ENCODE measurements at regions not wholly inside any gene's neighbourhood (a gene's known extent, or its start where the extent isn't known, plus 50 kb on each side); places are given as distances from the start of the nearest gene placed in this dataset.

GRCh38 chr19:29421196-29421545, 104.6 kb upstream of the VSTM2B start:
- DNase-seq (ENCODE audit: low read depth in 2 of 3, low spot score in 2 of 3) = no peak

DNA sequence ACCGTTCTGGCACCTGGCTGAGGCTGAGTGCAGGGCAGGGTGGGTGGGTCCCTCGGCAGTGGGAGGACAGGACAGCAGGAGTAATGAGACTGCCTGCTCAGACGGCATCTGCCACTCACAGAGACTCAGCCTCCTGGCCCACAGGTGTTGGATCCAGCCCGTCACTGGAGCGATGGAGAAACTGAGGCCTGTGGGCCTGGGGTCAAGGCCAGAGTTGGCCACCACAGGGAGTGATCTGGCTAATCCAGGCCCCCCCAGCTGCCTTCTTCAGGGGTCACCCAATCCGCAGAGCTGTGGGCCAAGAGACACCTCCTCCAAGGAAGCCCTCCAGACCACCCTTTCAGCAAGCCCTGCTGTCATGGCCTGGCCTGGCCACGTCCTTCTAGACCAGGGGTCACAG, 103.7 kb upstream of the VSTM2B start:
- no peak for DNase-seq (ENCODE audit: low read depth in 2 of 3, low spot score in 2 of 3)

DNA sequence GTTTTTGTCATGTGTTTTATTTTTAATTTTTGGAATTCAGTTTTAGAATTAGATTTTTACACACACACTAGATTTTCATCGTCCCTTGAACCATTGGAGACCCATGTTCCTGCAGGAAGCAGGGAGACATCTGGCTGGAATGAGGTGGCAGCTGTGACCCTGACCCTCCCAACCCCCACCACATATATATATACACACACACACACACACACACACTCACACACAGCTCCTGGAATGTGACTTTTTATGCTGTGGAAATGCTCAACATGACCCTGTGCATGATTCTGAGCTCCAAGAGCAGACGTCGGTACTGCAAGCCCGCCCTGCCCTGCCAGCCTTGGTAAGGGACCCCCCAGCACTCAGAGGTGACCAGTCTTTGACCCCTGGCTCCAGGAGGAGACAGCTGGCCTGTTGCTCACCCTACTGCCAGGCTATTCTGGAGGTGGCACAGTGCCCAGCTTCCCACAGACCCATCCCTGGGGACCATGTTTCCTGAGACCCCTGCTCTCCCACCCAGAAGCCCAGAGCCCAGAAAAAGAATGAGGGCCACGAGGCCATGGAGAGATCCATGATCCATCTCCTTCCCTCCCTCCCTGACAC, 103.2 kb upstream of the VSTM2B start:
- DNase-seq (ENCODE audit: low read depth in 2 of 3, low spot score in 2 of 3) = no peak

DNA sequence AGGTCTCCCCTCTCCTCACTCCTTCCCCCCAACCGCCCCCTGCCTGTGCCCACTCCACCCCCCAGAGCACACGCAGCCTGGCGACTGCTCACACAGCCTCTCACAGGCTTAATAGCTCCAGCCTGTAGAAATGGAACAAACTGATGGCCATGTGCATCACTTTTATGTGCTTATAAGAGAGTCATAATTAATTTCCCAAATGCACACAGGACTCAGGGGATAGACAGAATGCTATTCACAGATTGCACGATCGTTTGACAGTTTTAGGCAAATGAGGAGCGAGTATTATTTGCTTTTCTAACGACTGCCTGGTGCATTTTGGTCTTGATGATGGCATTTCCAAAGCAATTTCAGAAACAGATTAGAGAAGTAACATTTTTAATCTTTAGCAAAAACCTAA, 97.7 kb upstream of the VSTM2B start:
- no peak for DNase-seq (ENCODE audit: low read depth in 2 of 3, low spot score in 2 of 3)

DNA sequence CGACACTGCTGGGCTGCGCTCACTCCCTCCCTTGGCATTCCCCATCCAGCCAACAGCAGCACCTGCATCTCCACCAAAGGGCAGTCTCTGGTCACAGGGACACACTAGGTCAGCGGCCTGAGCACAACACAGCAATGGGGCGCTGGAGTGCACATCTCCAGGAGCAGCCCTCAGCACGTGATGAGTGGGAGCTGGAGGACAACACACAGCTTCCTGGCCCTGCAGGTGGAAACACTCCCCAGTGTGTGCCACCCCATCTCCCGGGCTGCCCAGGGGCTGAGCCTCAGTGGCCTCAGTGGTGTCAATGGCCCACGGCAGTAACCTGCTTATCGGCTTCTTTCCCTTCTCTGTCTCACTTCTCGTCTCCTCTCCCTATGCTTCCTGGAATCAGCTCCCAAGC, 96.8 kb upstream of the VSTM2B start:
- no peak for DNase-seq (ENCODE audit: low read depth in 2 of 3, low spot score in 2 of 3)

DNA sequence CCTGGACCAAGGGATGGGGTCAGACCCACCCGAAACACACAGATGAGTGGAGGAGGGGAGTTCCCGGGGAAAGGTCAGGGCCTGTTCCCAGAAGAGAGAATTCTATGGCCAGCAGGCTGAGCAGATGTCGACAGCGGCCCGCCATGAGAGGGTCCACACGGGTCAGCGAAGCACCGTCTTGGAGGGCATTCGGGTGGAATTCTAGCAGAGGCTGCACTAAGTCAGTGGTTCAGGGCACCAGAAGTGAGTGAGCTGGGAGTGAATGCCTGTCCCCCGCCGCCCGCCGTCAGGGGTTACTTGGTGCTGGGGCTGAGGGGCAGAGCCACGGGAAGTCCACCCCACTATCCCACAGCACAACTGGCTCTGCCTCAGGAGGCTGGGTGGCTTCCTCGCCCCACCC, 96.2 kb upstream of the VSTM2B start:
- DNase-seq (ENCODE audit: low read depth in 2 of 3, low spot score in 2 of 3) = no peak

DNA sequence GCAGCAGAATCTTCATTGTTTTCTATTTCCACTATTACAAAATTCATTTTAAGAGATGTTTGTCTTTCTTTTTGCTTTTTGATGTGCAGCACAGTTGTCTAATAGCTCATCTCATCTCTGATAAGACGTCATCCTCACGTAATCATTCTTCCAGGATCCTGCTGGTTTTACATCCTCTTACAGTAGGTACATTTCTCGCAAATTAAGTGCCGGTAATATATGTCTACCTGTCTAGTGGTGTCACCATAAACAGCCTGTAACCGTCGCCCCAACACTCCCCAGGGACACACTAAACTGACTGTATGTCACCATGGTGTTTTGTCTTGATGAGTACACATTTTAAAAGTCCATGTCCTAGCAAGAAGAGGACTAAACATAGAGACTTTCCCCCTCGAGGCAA, 94.5 kb upstream of the VSTM2B start:
- DNase-seq (ENCODE audit: low read depth in 2 of 3, low spot score in 2 of 3) = no peak

GRCh38 chr19:29432677-29433076, 93.1 kb upstream of the VSTM2B start:
- no peak for DNase-seq (ENCODE audit: low read depth in 2 of 3, low spot score in 2 of 3)

DNA sequence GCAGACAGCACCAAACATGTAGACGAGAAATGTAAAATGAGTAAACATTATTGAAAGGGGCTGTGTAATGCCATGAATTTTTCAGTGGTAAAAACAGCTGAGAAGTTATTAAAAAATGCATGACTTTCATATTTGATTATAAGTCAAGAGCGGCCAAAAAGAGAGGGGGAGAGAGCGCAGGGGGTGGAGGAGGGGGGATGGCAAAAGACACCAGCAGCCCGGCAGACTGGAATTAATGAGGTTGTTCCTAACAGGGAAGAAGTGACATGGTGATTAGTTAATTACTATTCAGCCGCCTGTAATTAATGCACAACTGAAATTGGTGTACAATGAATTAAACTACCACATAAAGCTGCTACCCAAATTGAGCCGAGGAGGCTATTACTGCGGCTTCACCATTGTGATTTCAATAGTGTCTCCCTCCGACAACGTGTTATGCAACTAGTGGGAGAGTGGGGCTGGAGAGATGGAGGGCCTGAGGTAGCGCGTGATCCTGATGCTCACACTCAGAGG, 89.1 kb upstream of the VSTM2B start:
- DNase-seq (ENCODE audit: low read depth in 2 of 3, low spot score in 2 of 3) = no peak

DNA sequence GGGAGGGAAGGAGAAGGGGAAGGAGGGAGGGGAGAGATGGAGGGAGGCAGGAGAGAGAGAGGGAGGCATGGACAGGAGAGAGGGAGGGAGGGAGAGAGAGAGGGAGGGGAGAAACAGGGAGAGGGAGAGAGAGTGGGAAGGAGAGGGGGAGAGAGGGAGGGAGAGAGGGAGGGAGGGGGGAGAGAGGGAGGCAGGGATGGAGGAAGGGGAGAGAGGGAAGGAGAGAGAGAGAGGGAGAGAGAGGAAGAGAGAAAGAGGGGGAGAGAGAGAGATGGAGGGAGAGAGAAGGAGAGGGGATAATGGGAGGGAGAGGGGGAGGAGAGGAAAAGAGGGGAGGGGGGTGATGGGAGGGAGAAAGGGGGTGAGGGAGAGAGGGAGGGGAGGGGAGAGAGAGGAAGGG, 86.8 kb upstream of the VSTM2B start:
- DNase-seq (ENCODE audit: low read depth in 2 of 3, low spot score in 2 of 3) = no peak

DNA sequence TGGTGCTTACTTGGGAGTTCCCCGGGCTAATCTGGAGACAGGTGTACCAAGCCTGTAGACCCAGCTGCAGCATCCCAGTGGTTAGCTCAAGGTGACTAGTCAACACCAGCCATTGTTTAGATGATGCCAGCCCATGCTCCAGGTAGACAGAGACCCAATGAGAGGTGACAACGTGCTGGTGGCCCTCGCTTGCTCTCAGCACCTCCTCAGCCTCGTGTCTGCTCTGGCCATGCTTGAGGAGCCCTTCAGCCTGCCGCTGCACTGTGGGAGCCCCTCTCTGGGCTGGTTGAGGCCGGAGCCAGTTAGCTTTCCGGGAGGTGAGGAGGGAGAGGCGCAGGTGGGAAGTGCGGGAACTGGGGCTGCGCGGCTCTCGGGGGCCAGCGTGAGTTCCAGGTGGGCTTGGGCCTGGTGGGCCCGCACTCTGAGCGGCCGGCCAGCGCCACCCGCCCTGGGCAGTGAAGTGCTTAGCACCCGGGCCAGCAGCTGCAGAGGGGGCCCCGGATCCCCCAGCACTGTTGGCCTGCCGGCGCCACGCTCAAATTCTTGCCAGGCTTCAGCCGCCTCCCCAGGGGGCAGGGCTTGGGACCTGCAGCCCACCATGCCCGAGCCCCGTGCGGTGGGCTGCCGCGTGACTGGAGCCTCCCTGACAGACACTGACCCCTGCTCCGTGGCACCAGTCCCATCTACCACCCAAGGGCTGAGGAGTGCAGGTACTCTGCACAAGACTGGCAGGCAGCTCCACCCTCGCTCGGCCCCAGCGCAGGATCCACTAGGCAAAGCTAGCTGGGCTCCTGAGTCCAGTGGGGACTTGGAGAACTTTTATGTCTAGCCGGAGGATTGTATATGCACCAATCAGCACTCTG, 85.9 kb upstream of the VSTM2B start:
- DNase-seq (ENCODE audit: low read depth in 2 of 3, low spot score in 2 of 3) = no peak

GRCh38 chr19:29442094-29442493, 83.7 kb upstream of the VSTM2B start:
- DNase-seq (ENCODE audit: low read depth in 2 of 3, low spot score in 2 of 3) = no peak

DNA sequence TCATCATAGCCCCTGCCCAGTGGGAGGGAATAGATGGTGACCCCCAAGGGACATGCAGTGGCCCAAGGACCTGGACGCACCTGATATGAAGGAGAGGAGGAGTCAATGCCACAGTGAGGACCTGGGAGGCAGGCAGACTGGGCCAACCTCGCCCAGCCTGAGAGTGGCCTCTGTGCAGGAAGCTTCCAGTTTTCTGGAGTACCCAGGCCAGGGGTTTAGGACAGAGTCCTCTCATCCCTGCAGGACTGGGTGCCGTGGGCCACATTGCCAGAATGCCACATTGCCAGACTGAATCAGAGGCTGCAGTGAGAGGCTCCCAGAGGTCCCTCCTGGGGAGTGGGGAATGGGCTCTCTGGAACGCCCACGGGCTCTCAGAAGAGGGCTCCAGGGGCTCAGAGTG, 82.9 kb upstream of the VSTM2B start:
- DNase-seq (ENCODE audit: low read depth in 2 of 3, low spot score in 2 of 3) = no peak

DNA sequence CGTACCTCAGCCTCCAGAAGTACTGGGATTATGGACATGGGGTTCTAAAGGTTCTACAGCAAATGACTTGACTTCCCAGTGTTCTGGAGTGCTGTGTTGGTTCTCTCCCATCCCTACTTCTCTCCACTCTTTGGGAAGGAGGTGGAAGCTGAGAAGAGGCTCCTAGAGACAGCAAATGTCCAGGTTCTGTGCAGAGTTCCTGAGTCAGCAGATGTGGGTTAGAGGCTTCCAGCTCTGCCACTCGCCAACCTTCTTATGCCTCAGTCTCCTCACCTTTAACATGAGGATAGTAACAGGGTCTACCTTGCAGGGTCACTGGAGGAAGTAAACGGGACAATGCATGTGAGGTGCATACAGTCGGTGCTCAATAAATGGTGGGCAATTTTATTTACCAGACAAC, 80.5 kb upstream of the VSTM2B start:
- no peak for DNase-seq (ENCODE audit: low read depth in 2 of 3, low spot score in 2 of 3)

GRCh38 chr19:29446361-29446760, 79.4 kb upstream of the VSTM2B start:
- no peak for DNase-seq (ENCODE audit: low read depth in 2 of 3, low spot score in 2 of 3)

DNA sequence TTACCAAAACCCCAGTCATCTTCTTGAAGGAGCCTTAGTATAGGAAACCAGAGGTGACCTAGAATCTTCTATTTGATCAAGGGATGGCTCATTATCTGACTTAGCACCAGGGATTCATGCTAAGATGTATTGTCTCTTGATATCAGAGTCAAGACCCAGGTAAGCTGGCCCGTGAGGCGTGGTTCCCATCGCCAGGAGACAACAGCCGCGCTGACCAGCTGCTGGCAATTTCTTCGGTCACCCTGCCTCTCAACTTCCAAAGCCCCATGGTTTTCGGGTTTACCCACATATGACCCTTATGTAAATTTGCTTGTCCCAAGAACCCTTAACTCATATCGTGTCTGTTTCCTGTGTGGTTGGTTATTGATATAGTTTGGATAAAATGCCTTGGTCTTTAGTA, 77.7 kb upstream of the VSTM2B start:
- DNase-seq (ENCODE audit: low read depth in 2 of 3, low spot score in 2 of 3) = no peak

DNA sequence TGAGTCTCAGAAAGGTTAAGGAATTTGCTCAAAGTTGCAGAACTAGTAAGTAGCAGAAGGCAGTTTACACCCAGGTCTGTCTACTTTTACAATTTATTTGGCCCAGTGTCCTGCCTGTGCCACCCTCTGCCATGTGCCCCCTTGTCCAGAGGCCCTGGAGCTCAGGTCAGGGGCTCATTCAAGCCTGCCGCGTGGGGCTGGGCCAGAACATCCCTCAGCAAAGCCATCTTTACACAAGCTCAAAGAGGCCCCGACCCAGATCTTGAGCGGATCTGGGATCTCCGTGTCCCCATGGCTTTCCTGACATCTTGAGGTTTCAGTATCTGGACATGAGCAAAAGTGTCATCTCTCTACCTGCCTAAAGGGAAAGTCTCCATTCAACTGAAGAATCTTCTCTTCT, 76.4 kb upstream of the VSTM2B start:
- DNase-seq (ENCODE audit: low read depth in 2 of 3, low spot score in 2 of 3) = no peak

GRCh38 chr19:29450306-29450705, 75.5 kb upstream of the VSTM2B start:
- no peak for DNase-seq (ENCODE audit: low read depth in 2 of 3, low spot score in 2 of 3)

- no peak for DNase-seq (ENCODE audit: low read depth in 2 of 3, low spot score in 2 of 3)
These were observed 75.0 kb upstream of the VSTM2B start for GRCh38 chr19:29450812-29451211.

GRCh38 chr19:29454109-29454508, 71.7 kb upstream of the VSTM2B start:
- DNase-seq (ENCODE audit: low read depth in 2 of 3, low spot score in 2 of 3) = no peak

DNA sequence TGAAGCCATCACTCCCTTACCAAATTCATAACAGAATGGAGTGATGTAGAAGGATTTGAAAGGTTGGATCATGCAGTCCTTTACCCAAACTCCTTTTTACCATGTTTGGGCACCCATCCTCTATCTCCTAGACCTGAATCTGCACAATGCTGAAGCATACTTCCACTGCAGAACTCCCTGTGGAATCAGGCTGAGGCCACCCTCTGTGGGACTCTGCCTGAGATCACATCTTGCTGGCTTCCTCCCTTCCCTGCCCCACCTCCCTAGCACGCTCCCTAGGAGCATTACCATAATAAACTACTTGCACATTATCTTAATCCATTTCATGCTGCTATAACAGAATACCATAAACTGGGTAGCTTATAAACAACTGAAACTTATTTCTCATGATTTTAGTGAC, 68.4 kb upstream of the VSTM2B start:
- DNase-seq (ENCODE audit: low read depth in 2 of 3, low spot score in 2 of 3) = no peak

DNA sequence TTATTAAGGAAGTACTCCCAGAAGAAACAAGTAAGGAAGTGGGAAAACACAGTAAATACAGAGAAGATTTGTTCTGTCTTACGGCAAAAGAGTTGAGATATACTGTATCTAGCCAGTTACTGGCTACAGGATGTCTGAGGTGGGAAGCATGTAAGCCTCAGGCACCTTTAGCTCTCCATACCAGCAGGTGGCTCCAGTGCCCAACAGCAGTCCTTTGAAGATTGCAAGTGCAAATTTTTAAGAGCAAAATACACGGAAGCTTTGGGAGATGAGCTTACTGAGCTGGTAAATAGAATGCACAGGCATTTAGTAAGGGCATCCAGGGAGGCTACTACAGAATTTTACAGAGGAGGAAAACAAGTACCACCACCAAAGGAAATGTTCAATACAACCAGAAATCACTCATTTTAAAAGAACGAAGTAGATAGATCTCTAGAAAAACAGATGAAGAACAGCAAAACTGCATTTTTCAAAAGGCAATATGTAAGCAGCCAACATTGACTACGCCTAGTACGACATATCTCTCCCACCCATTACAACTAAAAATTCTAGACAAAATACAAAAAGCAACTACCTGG, 57.9 kb upstream of the VSTM2B start:
- DNase-seq (ENCODE audit: low read depth in 2 of 3, low spot score in 2 of 3) = no peak

GRCh38 chr19:29475469-29475868, 50.3 kb upstream of the VSTM2B start:
- DNase-seq (ENCODE audit: low read depth in 2 of 3, low spot score in 2 of 3) = no peak

All from activated CD8-positive, alpha-beta memory T cell treated with anti-CD3 and anti-CD28 coated beads for 48 hours (primary cell).